GM12878 (cell line): ENCODE measurements at regions not wholly inside any gene's neighbourhood (a gene's known extent, or its start where the extent isn't known, plus 50 kb on each side); places are given as distances from the start of the nearest gene placed in this dataset.

Experiments used
- ATAC-seq: fragments of 200-7000 bp; cut with Tn5 transposase; 3 replicates; pipeline ENCODE4 v1.9.1; 2020; ENCODE audit warnings: mild to moderate bottlenecking, moderate library complexity
- BruUV-seq: library from RNA; stranded (reverse); fragments of 400-500 nt; replicated peaks from 2 replicates; lab custom pipeline; 2021; lab: Mats Ljungman, UMichigan
- CTCF ChIA-PET: fragments of 300-600 bp; sonication (Branson Sonifier 250); formaldehyde crosslinking; extraction: SDS; loops from one replicate; lab custom pipeline; 2021; ENCODE audit warnings: inconsistent platforms; lab: Yijun Ruan, JAX
- POLR2A ChIA-PET: fragments of 350-600 bp; formaldehyde crosslinking; extraction: SDS; loops from one replicate; lab custom pipeline; 2021; ENCODE audit warnings: inconsistent platforms; lab: Charles Lee
- RAD21 ChIA-PET: fragments of 300-600 bp; sonication (Branson Sonifier 250); formaldehyde crosslinking; loops from one replicate; lab custom pipeline; 2023; ENCODE audit warnings: antibody characterized with exemption; ENCODE audit not compliant: unreplicated experiment; lab: Charles Lee
- SMC1A ChIA-PET: fragments of 300-600 bp; sonication (Branson Sonifier 250); formaldehyde crosslinking; loops from one replicate; lab custom pipeline; 2023; ENCODE audit not compliant: unreplicated experiment, uncharacterized antibody; lab: Charles Lee
- DNase-seq: peaks from one replicate; pipeline ENCODE4 v3.0.0-alpha.2; 2011; ENCODE audit warnings: low read depth, low spot score
- FAIRE-seq: peaks from 3 replicates; lab custom pipeline; 2011; peaks lifted over from hg19 to GRCh38; lab: Jason Lieb, UNC
- H2AFZ ChIP-seq: 2 replicates; pipeline ENCODE4 v1.6.0; 2011; ENCODE audit warnings: low read depth, low read length, control low read depth; ENCODE audit not compliant: control insufficient read depth
- H3K27ac ChIP-seq: 2 replicates; pipeline ENCODE4 v1.5.1; 2011; ENCODE audit warnings: control low read depth; ENCODE audit not compliant: control insufficient read depth, insufficient read depth
- H3K27me3 ChIP-seq, 2 experiments: replicated peaks in 1 of 2; 2 replicates each; pipeline versions ENCODE4 v1.6.0 to v1.6.1; 2011; ENCODE audit warnings: low read length in 1 of 2; ENCODE audit not compliant: control insufficient read depth in 2 of 2, insufficient read depth in 2 of 2
- H3K36me3 ChIP-seq, 2 experiments: 2 replicates each; pipeline ENCODE4 v1.5.1; 2011; ENCODE audit warnings: low read length in 1 of 2; ENCODE audit not compliant: control insufficient read depth in 2 of 2, insufficient read depth in 2 of 2
- H3K4me1 ChIP-seq: 2 replicates; pipeline ENCODE4 v1.6.1; 2011; ENCODE audit warnings: mild to moderate bottlenecking, low read length, moderate library complexity, mixed read lengths; ENCODE audit not compliant: control insufficient read depth, insufficient read depth
- H3K4me2 ChIP-seq: 2 replicates; pipeline ENCODE4 v1.6.0; 2011; ENCODE audit warnings: control low read depth; ENCODE audit not compliant: control insufficient read depth, insufficient read depth
- H3K4me3 ChIP-seq: fragments of 200-600 bp; sonication (generic); 2 replicates; pipeline ENCODE4 v1.5.1; 2016
- H3K79me2 ChIP-seq: 2 replicates; pipeline ENCODE4 v1.6.0; 2011; ENCODE audit warnings: low read length; ENCODE audit not compliant: control insufficient read depth, insufficient read depth
- H3K9ac ChIP-seq: 2 replicates; pipeline ENCODE4 v1.8.0; 2011; ENCODE audit warnings: low read length, control low read depth, mixed read lengths; ENCODE audit not compliant: control insufficient read depth, insufficient read depth
- H3K9me3 ChIP-seq: replicated peaks from 3 replicates; pipeline ENCODE4 v1.5.1; 2011; ENCODE audit warnings: mild to moderate bottlenecking, low read length; ENCODE audit not compliant: control insufficient read depth, insufficient read depth
- H4K20me1 ChIP-seq: 2 replicates; pipeline ENCODE4 v1.6.0; 2011; ENCODE audit not compliant: control insufficient read depth, insufficient read depth
- CBX3 ChIP-seq: fragments of 200-600 bp; sonication (generic); IDR thresholded peaks from 2 replicates; pipeline ENCODE4 v1.6.1; 2016; ENCODE audit warnings: low read depth, borderline replicate concordance
- CBX5 ChIP-seq: sonication (generic); IDR thresholded peaks from 2 replicates; pipeline ENCODE4 v1.6.1; 2016; ENCODE audit warnings: low read depth, moderate library complexity, mild to moderate bottlenecking, inconsistent platforms
- GATAD2B ChIP-seq: fragments of 450-650 bp; conservative IDR thresholded peaks from 2 replicates; pipeline ENCODE4 v1.6.1; 2017; ENCODE audit warnings: low read depth, mild to moderate bottlenecking, moderate library complexity
- HDGF ChIP-seq: fragments of 450-650 bp; IDR thresholded peaks from 2 replicates; pipeline ENCODE4 v1.6.1; 2016; ENCODE audit warnings: antibody characterized with exemption
- IRF3 ChIP-seq: fragments of 450-650 bp; IDR thresholded peaks from 2 replicates; pipeline ENCODE4 v1.6.1; 2014; ENCODE audit warnings: mild to moderate bottlenecking
- MAX ChIP-seq: IDR thresholded peaks from 2 replicates; pipeline ENCODE4 v1.6.1; 2012; ENCODE audit warnings: low read depth, low read length, improper control_type of control experiment
- PKNOX1 ChIP-seq: fragments of 450-650 bp; IDR thresholded peaks from 2 replicates; pipeline ENCODE4 v1.6.1; 2016; ENCODE audit warnings: mild to moderate bottlenecking
- SRF ChIP-seq, 2 experiments: IDR thresholded peaks; 2 replicates each; pipeline ENCODE4 v1.6.1; 2011; ENCODE audit warnings: low read depth in 2 of 2, low read length in 2 of 2, mild to moderate bottlenecking in 1 of 2, moderate library complexity in 1 of 2
- ZBTB40 ChIP-seq: fragments of 450-650 bp; IDR thresholded peaks from 2 replicates; pipeline ENCODE4 v1.6.1; 2016; ENCODE audit warnings: mild to moderate bottlenecking, moderate library complexity, borderline replicate concordance
- WGBS: methylation state at CpG from one replicate; pipeline ENCODE4 v1.1.6; 2016; ENCODE audit warnings: low lambda C conversion rate; ENCODE audit not compliant: insufficient replicate concordance, insufficient coverage; ENCODE audit errors: missing lambda C conversion rate; 5-methylcytosine and 5-hydroxymethylcytosine counted together
- in situ Hi-C: fragments of 300-500 bp; cut with MboI; formaldehyde crosslinking; loops from 9 replicates; pipeline ENCODE4 v1.14.3; 2018; ENCODE audit warnings: mixed read lengths
- intact Hi-C: fragments of 100-400 bp; cut with micrococcal nuclease; formaldehyde crosslinking; loops from one replicate; pipeline ENCODE4 v1.14.2; 2022; ENCODE audit not compliant: unreplicated experiment

- CTCF ChIA-PET = no interaction called here
- H3K4me1 ChIP-seq = no peaks in the 10 kb centered on the region
- no peak overlapping the region for H3K27ac ChIP-seq
- no peak for FAIRE-seq
- intact Hi-C loops = no loop called here
- no peak overlapping the region for H3K4me2 ChIP-seq
- no peaks in the 10 kb centered on the region for H4K20me1 ChIP-seq
- H3K4me3 ChIP-seq = no peak overlapping the region
- BruUV-seq = no TSS peak
- ATAC-seq = no peak
- TF ChIP-seq SRF (IDR thresholded peaks at IDR 0.05; ENCODE audit: low read depth in 2 of 2, low read length in 2 of 2) (no peak), CBX5 (no peak), MAX (no peak), CBX3 (no peak), GATAD2B (no peak), IRF3 (no peak)
- TF ChIP-seq, all 136 proteins: peak for 0
- in situ Hi-C loops = no loop called here
- RAD21 ChIA-PET = no interaction called here
- Histone ChIP-seq H2AFZ (no peak overlapping the region), H3K79me2 (no peaks in the 10 kb centered on the region), H3K9ac (no peak overlapping the region), H3K9me3 (no peaks in the 10 kb centered on the region), H3K27me3 (no peaks in the 10 kb centered on the region), H3K36me3 (no peaks in the 10 kb centered on the region)
- POLR2A ChIA-PET = no interaction called here
- SMC1A ChIA-PET = interaction anchor here (0.6 kb wide), 1 partner anchor 1263 kb away, joined by 3 read pairs; no protein-coding TSS in a partner anchor
- DNase-seq = no peak
- WGBS = 53% methylated on average over 5 of the region's 5 CpGs
Observed at GRCh38 chr14:97813556-97813955, 1016.4 kb downstream of the VRK1 start.

GRCh38 chr14:97820781-97821180, 1023.6 kb downstream of the VRK1 start:
- Histone ChIP-seq H3K4me3 (no peak overlapping the region), H3K4me1 (no peaks in the 10 kb centered on the region), H3K79me2 (no peaks in the 10 kb centered on the region), H3K4me2 (no peak overlapping the region), H3K9ac (no peak overlapping the region), H3K9me3 (no peaks in the 10 kb centered on the region; the same call in 2 of the 3 replicates), H2AFZ (no peak overlapping the region), H3K27me3 (no peaks in the 10 kb centered on the region), H4K20me1 (no peaks in the 10 kb centered on the region), H3K27ac (no peak overlapping the region), H3K36me3 (no peaks in the 10 kb centered on the region)
- no peak for TF ChIP-seq PKNOX1
- TF ChIP-seq ZBTB40 = no peak
- TF ChIP-seq HDGF = no peak
- intact Hi-C loops (no loop called here), in situ Hi-C loops (no loop called here)
- 18% methylated on average over 2 of the region's 2 CpGs for WGBS
- RAD21 ChIA-PET = no interaction called here
- ATAC-seq (no peak), DNase-seq (no peak), FAIRE-seq (no peak)
- SMC1A ChIA-PET = no interaction called here
- POLR2A ChIA-PET = no interaction called here
- CTCF ChIA-PET = no interaction called here
- no TSS peak for BruUV-seq
